Astrocyte of the cerebellum (primary cell): ENCODE measurements at regions not wholly inside any gene's neighbourhood (a gene's known extent, or its start where the extent isn't known, plus 50 kb on each side); places are given as distances from the start of the nearest gene placed in this dataset.

ENCODE experiments used
- DNase-seq: peaks from one replicate; pipeline ENCODE4 v3.0.0-alpha.2; 2011; ENCODE audit warnings: low read depth
- H3K4me3 ChIP-seq: 2 replicates; pipeline ENCODE4 v1.5.1; 2011; ENCODE audit warnings: mild to moderate bottlenecking, low read depth, low read length, moderate library complexity
- CTCF ChIP-seq: IDR thresholded peaks from 2 replicates; pipeline ENCODE4 v1.5.1; 2012; ENCODE audit warnings: low read length, low read depth, moderate library complexity, mild to moderate bottlenecking; ENCODE audit errors: missing control alignments
- in situ Hi-C: cut with HindIII; loops from 2 replicates; pipeline ENCODE4 v1.10.0; 2017; ENCODE audit warnings: low sequenced_read_pairs

GRCh38 chr6:121880831-121881230, 445.4 kb downstream of the GJA1 start:
- DNase-seq, result no peak
- TF ChIP-seq CTCF, result no peak
- in situ Hi-C loops, result no loop called here
- no peak overlapping the region for H3K4me3 ChIP-seq

- no peak for TF ChIP-seq CTCF
- H3K4me3 ChIP-seq, result no peak overlapping the region
- peak; percentile 57 for DNase-seq
- in situ Hi-C loops, result no loop called here
These were observed 446.7 kb downstream of the GJA1 start for GRCh38 chr6:121881974-121882667.

GRCh38 chr6:121884091-121884490, 448.6 kb downstream of the GJA1 start:
- in situ Hi-C loops, result no loop called here
- H3K4me3 ChIP-seq, result no peak overlapping the region
- TF ChIP-seq CTCF, result no peak
- DNase-seq, result no peak

- no peak for TF ChIP-seq CTCF
These were observed 449.2 kb downstream of the GJA1 start for GRCh38 chr6:121884620-121885019.

GRCh38 chr6:121885399-121886152, 450.1 kb downstream of the GJA1 start:
- in situ Hi-C loops, result no loop called here
- no peak for DNase-seq
- H3K4me3 ChIP-seq, result no peak overlapping the region
- no peak for TF ChIP-seq CTCF

More at GRCh38 chr6:121884620-121885019, 449.2 kb downstream of the GJA1 start:
- DNase-seq, result no peak
- in situ Hi-C loops, result no loop called here
- H3K4me3 ChIP-seq, result no peak overlapping the region

GRCh38 chr6:121886223-121886830, 450.9 kb downstream of the GJA1 start:
- in situ Hi-C loops, result no loop called here
- no peak for TF ChIP-seq CTCF
- H3K4me3 ChIP-seq, result no peak overlapping the region
- DNase-seq, result no peak
